ENCODE measurements at regions not wholly inside any gene's neighbourhood (a gene's known extent, or its start where the extent isn't known, plus 50 kb on each side); places are given as distances from the start of the nearest gene placed in this dataset.

DNA sequence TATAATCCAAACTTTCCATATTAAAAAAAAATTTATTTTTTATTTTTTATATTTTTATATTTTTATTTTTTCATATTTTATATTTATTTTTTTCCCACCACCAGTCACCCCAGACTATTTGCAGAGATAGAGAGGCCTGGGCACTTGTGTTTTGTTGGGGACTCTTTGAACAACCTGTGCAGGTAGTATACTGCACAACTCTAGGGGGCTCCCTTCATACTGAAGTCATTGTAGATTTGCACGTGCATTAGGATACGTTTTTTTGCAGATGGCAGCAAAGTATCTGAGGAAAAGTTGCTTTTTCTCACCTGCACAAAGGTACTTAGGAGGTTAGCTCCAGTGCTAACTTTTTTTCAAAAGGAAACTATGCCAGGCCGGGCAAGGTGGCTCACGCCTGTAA, 73.9 kb upstream of the TANC1 start:
- TF ChIP-seq, protein P1, sequence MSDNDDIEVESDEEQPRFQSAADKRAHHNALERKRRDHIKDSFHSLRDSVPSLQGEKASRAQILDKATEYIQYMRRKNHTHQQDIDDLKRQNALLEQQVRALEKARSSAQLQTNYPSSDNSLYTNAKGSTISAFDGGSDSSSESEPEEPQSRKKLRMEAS (IDR thresholded peaks at IDR 0.05) = no peak
- TF ChIP-seq, protein P2, sequence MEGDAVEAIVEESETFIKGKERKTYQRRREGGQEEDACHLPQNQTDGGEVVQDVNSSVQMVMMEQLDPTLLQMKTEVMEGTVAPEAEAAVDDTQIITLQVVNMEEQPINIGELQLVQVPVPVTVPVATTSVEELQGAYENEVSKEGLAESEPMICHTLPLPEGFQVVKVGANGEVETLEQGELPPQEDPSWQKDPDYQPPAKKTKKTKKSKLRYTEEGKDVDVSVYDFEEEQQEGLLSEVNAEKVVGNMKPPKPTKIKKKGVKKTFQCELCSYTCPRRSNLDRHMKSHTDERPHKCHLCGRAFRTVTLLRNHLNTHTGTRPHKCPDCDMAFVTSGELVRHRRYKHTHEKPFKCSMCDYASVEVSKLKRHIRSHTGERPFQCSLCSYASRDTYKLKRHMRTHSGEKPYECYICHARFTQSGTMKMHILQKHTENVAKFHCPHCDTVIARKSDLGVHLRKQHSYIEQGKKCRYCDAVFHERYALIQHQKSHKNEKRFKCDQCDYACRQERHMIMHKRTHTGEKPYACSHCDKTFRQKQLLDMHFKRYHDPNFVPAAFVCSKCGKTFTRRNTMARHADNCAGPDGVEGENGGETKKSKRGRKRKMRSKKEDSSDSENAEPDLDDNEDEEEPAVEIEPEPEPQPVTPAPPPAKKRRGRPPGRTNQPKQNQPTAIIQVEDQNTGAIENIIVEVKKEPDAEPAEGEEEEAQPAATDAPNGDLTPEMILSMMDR (IDR thresholded peaks at IDR 0.05 in 2 of 3, conservative IDR thresholded peaks at IDR 0.05 in 1 of 3; ENCODE audit: borderline replicate concordance in 1 of 3, insufficient read depth in 1 of 3, low read depth in 2 of 3, low read length in 2 of 3) = peak in 2 of 3 experiments; percentile 21 to 34; a peak in 3 of 6 replicates
- POLR2A ChIA-PET = no interaction called here

DNA sequence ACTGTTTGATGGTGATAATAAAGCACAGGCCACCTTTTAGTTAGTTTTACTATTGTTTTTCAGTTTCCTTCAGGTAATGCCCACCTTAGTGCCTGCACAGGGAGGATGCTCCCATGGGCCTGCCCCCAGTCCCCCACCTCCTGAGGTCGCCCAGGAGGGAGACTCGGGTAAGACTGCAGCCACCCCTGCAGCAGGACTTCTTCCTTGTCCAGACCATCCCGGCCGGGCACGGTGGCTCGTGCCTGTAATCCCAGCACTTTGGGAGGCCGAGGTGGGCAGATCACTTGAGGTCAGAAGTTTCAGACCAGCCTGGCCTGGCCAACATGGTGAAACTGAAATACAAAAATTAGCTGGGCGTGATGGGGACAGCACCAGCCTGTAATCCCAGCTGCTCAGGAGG, 68.1 kb upstream of the TANC1 start:
- no peak overlapping the region for H3K9ac ChIP-seq (ENCODE audit: low read length)
- POLR2A ChIA-PET = no interaction called here
- H3K79me2 ChIP-seq (ENCODE audit: insufficient read depth, low read length) = no peaks in the 10 kb centered on the region
- intact Hi-C loops (cut with micrococcal nuclease) = loop anchor here (5.0 to 10.0 kb wide), 3 partner anchors 814 to 1064 kb away; partner anchors contain the start of gene MARCHF7
- BruUV-seq (replicated peaks) = no TSS peak
- H4K20me1 ChIP-seq (ENCODE audit: insufficient read depth) = no peaks in the 10 kb centered on the region
- no peak overlapping the region for H3K4me3 ChIP-seq (replicated peaks in 1 of 2; ENCODE audit: low read depth in 1 of 2, low read length in 2 of 2)
- no peak for DNase-seq (ENCODE audit: low read depth, low spot score)
- H3K9me3 ChIP-seq (ENCODE audit: control insufficient read depth in 1 of 2, insufficient read depth in 1 of 2, low read depth in 1 of 2, low read length in 2 of 2) = no peaks in the 10 kb centered on the region
- H3K27me3 ChIP-seq (ENCODE audit: insufficient read depth, low read length) = no peaks in the 10 kb centered on the region
- H2AFZ ChIP-seq (ENCODE audit: low read depth, low read length, poor library complexity, severe bottlenecking) = no peak overlapping the region
- no peak for ATAC-seq
- H3K4me1 ChIP-seq (ENCODE audit: control insufficient read depth in 1 of 2, insufficient read depth in 2 of 2, low read length in 2 of 2) = peaks cover 0 to 4% of the 10 kb centered on the region in 2 experiments; a peak in 1 of 4 replicates
- H3K4me2 ChIP-seq (ENCODE audit: low read length) = no peak overlapping the region
- no peaks in the 10 kb centered on the region for H3K36me3 ChIP-seq (ENCODE audit: control insufficient read depth in 1 of 2, insufficient read depth in 2 of 2, low read length in 2 of 2)
- CTCF ChIA-PET = interaction anchor here (3.9 kb wide), 1 partner anchor 219 kb away, joined by 29 read pairs; no protein-coding TSS in a partner anchor
- RAD21 ChIA-PET (ENCODE audit: low non-redundant PET in 1 of 2, low total read pairs in 2 of 2, uncharacterized antibody in 2 of 2, unreplicated experiment in 2 of 2) = interaction anchor here in 1 of 2 experiments (0.7 kb wide), 1 partner anchor 253 kb away, joined by 3 read pairs; no protein-coding TSS in a partner anchor
- H3K9me2 ChIP-seq (ENCODE audit: insufficient read depth) = no peaks in the 10 kb centered on the region
- H3K27ac ChIP-seq (ENCODE audit: low read depth, low read length) = no peak overlapping the region
- TF ChIP-seq EZH2phosphoT487 (IDR thresholded peaks at IDR 0.05; ENCODE audit: borderline replicate concordance) = no peak
- no peak for TF ChIP-seq POLR2A (IDR thresholded peaks at IDR 0.05; ENCODE audit: borderline replicate concordance, extremely low read depth, insufficient read depth, insufficient read length)
- TF ChIP-seq, protein P3, sequence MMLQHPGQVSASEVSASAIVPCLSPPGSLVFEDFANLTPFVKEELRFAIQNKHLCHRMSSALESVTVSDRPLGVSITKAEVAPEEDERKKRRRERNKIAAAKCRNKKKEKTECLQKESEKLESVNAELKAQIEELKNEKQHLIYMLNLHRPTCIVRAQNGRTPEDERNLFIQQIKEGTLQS (IDR thresholded peaks at IDR 0.05) = no peak
- no peak for TF ChIP-seq ZFX (IDR thresholded peaks at IDR 0.05)
- TF ChIP-seq FOSL1 (IDR thresholded peaks at IDR 0.05; ENCODE audit: low read depth) = no peak
- TF ChIP-seq ELF1 (IDR thresholded peaks at IDR 0.05; ENCODE audit: borderline replicate concordance, low read depth) = no peak
- TF ChIP-seq REST (IDR thresholded peaks at IDR 0.05; ENCODE audit: low read depth) = no peak
- TF ChIP-seq POLR2AphosphoS5 (IDR thresholded peaks at IDR 0.05; ENCODE audit: low read depth, low read length) = no peak
- TF ChIP-seq TCF7L2 (IDR thresholded peaks at IDR 0.05; ENCODE audit: borderline replicate concordance, extremely low read depth, insufficient read depth, insufficient read length) = no peak
- no peak for TF ChIP-seq RAD21 (IDR thresholded peaks at IDR 0.05; ENCODE audit: low read depth)
- no peak for TF ChIP-seq YY1 (IDR thresholded peaks at IDR 0.05; ENCODE audit: extremely low read depth, insufficient replicate concordance, low read depth, low read length)
- TF ChIP-seq, protein P1 (IDR thresholded peaks at IDR 0.05) = no peak

More for the DNA sequence above, 73.9 kb upstream of the TANC1 start:
- peaks cover 0 to 2% of the 10 kb centered on the region in 2 experiments; a peak in 2 of 4 replicates for H3K4me1 ChIP-seq (ENCODE audit: control insufficient read depth in 1 of 2, insufficient read depth in 2 of 2, low read length in 2 of 2)
- H3K27ac ChIP-seq (ENCODE audit: low read depth, low read length) = no peak overlapping the region
- H2AFZ ChIP-seq (ENCODE audit: low read depth, low read length, poor library complexity, severe bottlenecking) = no peak overlapping the region
- H3K79me2 ChIP-seq (ENCODE audit: insufficient read depth, low read length) = no peaks in the 10 kb centered on the region
- ATAC-seq = no peak
- no TSS peak for BruUV-seq (replicated peaks)
- no peaks in the 10 kb centered on the region for H3K9me3 ChIP-seq (ENCODE audit: control insufficient read depth in 1 of 2, insufficient read depth in 1 of 2, low read depth in 1 of 2, low read length in 2 of 2)
- no peaks in the 10 kb centered on the region for H3K36me3 ChIP-seq (ENCODE audit: control insufficient read depth in 1 of 2, insufficient read depth in 2 of 2, low read length in 2 of 2)
- H4K20me1 ChIP-seq (ENCODE audit: insufficient read depth) = no peaks in the 10 kb centered on the region
- DNase-seq (ENCODE audit: low read depth, low spot score) = no peak
- ChIA-PET RAD21 (ENCODE audit: low non-redundant PET in 1 of 2, low total read pairs in 2 of 2, uncharacterized antibody in 2 of 2, unreplicated experiment in 2 of 2) (no interaction called here), CTCF (no interaction called here)
- intact Hi-C loops (cut with micrococcal nuclease) = no loop called here
- H3K9me2 ChIP-seq (ENCODE audit: insufficient read depth) = no peaks in the 10 kb centered on the region
- no peak overlapping the region for H3K9ac ChIP-seq (ENCODE audit: low read length)
- no peaks in the 10 kb centered on the region for H3K27me3 ChIP-seq (ENCODE audit: insufficient read depth, low read length)
- H3K4me2 ChIP-seq (ENCODE audit: low read length) = no peak overlapping the region
- no peak overlapping the region for H3K4me3 ChIP-seq (replicated peaks in 1 of 2; ENCODE audit: low read depth in 1 of 2, low read length in 2 of 2)
